Putamen (tissue), 1 donor: ENCODE measurements at regions not wholly inside any gene's neighbourhood (a gene's known extent, or its start where the extent isn't known, plus 50 kb on each side); places are given as distances from the start of the nearest gene placed in this dataset.

Source experiments
- DNase-seq: peaks from one replicate; pipeline ENCODE4 v3.0.0-alpha.2; 2016; ENCODE audit warnings: low spot score

GRCh38 chr2:12795851-12796250 lies 79.1 kb downstream of the TRIB2 start:
- DNase-seq, result no peak

GRCh38 chr2:12796657-12797056 lies 79.9 kb downstream of the TRIB2 start:
- peak; percentile 14 for DNase-seq

GRCh38 chr2:12797815-12798214 lies 81.1 kb downstream of the TRIB2 start:
- no peak for DNase-seq

GRCh38 chr2:12803607-12804006 lies 86.9 kb downstream of the TRIB2 start:
- DNase-seq, result no peak

- no peak for DNase-seq
These were observed 87.5 kb downstream of the TRIB2 start for GRCh38 chr2:12804091-12804856.

GRCh38 chr2:12805033-12805432 lies 88.3 kb downstream of the TRIB2 start:
- DNase-seq, result no peak

- no peak for DNase-seq
These were observed 90.0 kb downstream of the TRIB2 start for GRCh38 chr2:12806549-12807242.

- DNase-seq, result no peak
These were observed 91.4 kb downstream of the TRIB2 start for GRCh38 chr2:12807907-12808810.

- no peak for DNase-seq
These were observed 92.8 kb downstream of the TRIB2 start for GRCh38 chr2:12809526-12809925.

GRCh38 chr2:12811916-12812315 lies 95.2 kb downstream of the TRIB2 start:
- DNase-seq, result no peak

- no peak for DNase-seq
These were observed 96.4 kb downstream of the TRIB2 start for GRCh38 chr2:12813166-12813565.

GRCh38 chr2:12816379-12817306 lies 99.9 kb downstream of the TRIB2 start:
- DNase-seq, result no peak

- DNase-seq, result no peak
These were observed 101.1 kb downstream of the TRIB2 start for GRCh38 chr2:12817870-12818269.

GRCh38 chr2:12818416-12819102 lies 101.8 kb downstream of the TRIB2 start:
- no peak for DNase-seq

- DNase-seq, result no peak
These were observed 102.4 kb downstream of the TRIB2 start for GRCh38 chr2:12819103-12819475.

GRCh38 chr2:12819721-12820120 lies 103.0 kb downstream of the TRIB2 start:
- no peak for DNase-seq

GRCh38 chr2:12821656-12822055 lies 104.9 kb downstream of the TRIB2 start:
- DNase-seq, result no peak

- DNase-seq, result no peak
These were observed 107.6 kb downstream of the TRIB2 start for GRCh38 chr2:12824351-12824777.

GRCh38 chr2:12824778-12825379 lies 108.1 kb downstream of the TRIB2 start:
- DNase-seq, result no peak

GRCh38 chr2:12826781-12827180 lies 110.0 kb downstream of the TRIB2 start:
- DNase-seq, result no peak
